ENCODE measurements at regions not wholly inside any gene's neighbourhood (a gene's known extent, or its start where the extent isn't known, plus 50 kb on each side); places are given as distances from the start of the nearest gene placed in this dataset.
"Not testable (repeated sequence)": the region's sequence is repeated elsewhere in the genome, so short reads cannot be mapped to it uniquely, and the experiment has no call there.

GRCh38 chr3:118116991-118117390 lies 917.7 kb downstream of the IGSF11 start:
- no peak for DNase-seq

DNA sequence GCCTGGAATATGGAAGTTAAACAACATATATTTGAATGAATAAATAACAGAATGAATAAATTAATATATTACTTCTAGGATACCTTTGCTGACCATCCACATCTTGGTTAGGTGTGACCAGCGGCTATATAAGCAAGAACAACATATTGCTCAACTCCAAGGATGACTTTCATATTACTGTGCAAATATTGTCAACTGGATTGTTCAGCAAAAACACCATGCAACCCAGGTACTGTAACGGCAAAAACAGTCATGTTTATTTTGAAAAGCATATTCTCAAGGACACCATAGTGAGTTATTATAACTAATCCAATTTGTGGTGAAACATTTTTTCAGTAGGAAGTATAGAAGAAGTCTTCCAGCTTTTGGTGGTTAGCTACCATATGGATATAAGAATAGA lies 907.9 kb downstream of the IGSF11 start:
- DNase-seq = no peak

DNA sequence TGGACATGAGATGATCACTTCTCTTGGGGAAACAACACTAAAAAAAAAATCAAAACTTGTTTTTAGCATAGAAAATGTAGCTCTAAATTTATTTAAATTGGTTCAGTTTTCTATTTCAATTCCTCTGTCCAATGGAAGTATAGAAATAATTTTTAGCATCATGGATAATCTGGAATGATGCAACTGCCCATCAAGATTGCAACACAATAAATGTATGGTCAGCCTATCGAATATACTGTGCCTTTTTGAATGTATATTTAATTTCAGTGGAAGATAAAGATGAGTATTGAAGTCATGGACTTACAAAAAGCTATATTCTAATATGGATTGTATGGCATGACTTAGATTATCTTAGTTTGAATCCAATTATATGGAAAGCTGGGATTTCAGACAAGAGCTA lies 906.7 kb downstream of the IGSF11 start:
- DNase-seq = no peak

DNA sequence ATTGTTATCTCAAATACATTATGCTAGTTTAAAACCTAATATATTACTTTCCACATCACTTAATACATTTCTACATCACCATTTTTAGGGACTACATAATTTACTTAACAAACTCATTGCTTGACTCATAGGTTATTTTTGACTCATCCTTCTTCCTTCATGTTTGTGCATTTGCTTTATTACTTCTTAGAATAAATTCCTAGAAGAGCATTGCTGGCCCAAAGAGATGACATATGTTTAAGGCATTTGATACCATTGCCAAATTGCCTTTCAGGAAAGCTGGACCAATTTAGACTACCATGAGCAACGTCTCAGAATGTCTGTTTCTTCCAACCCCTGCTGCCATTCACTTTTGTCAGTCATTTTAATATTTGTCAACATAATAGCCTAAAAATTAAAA lies 905.8 kb downstream of the IGSF11 start:
- DNase-seq = no peak

- DNase-seq = no peak
Observed at GRCh38 chr3:118137778-118138177, 896.9 kb downstream of the IGSF11 start.

DNA sequence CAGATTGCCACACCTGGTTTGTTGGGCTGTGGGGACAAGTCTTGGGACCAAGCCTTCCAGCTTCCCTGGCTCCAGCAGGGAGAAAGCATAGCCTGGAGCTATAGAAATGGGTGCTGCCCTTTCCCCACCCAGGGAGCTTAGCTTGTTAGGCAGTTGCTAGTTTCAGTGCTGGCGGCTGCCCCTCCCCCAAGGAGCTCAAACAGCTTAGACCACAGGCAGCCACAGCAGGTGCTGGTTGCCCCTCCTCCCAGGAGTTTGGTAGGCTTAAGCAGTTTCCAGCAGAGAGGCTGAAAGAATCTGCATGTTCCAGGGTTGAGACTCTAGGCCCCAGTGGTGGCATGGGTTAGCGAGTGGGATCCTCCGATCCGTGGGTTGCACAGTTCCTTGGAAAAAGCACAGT lies 889.7 kb downstream of the IGSF11 start:
- no peak for DNase-seq

DNA sequence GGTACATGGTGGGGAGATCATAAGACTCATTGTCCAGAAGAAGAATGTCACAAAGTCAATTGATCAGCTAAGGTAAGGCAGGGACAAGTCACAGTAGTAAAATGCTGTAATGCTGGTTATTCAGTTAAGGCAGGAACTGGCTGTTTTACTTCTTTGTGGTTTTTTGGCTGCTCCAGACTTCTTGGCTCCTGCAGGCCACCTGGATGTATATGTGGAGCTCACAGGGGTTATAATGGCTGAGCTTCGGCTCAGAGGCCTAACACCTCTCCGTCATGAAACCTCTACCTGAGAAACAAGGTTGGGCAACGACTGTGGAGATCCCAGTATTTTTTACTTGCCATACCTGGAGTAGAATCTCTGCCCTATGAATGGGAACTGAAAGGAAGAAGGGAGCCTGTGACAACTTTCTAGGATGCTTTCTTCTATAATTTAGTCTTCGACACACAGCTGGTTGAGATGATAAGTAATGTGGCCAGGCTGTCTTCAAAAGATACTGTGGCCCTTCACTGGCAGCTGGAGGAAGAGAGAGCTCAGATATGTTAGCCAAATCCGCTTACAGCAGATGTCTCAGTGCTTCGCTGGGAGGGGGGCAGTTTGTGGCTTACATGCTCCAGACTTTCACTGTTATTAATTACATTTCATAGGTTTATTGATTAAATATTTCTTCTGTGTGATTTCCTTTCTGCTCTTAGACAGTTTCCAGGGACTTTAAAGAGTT lies 887.8 kb downstream of the IGSF11 start:
- DNase-seq = no peak

DNA sequence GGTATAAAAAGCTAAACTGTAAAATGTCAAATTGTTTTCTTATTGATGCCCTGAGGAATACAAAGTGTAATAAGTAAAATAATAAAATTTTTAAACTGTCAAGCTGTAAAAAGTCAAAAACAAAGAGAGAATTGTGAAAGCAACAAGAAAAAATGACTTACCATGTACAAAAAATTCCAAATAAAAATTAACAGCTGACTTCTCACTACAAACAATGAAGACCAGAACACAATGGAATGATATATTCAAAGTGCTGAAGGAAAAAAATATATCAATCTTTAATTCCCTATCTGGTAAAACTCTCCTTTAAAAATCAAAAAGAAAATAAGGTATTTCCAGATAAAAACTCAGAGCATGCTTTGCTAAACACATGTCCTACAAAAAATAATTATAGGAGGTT lies 883.5 kb downstream of the IGSF11 start:
- no peak for DNase-seq

DNA sequence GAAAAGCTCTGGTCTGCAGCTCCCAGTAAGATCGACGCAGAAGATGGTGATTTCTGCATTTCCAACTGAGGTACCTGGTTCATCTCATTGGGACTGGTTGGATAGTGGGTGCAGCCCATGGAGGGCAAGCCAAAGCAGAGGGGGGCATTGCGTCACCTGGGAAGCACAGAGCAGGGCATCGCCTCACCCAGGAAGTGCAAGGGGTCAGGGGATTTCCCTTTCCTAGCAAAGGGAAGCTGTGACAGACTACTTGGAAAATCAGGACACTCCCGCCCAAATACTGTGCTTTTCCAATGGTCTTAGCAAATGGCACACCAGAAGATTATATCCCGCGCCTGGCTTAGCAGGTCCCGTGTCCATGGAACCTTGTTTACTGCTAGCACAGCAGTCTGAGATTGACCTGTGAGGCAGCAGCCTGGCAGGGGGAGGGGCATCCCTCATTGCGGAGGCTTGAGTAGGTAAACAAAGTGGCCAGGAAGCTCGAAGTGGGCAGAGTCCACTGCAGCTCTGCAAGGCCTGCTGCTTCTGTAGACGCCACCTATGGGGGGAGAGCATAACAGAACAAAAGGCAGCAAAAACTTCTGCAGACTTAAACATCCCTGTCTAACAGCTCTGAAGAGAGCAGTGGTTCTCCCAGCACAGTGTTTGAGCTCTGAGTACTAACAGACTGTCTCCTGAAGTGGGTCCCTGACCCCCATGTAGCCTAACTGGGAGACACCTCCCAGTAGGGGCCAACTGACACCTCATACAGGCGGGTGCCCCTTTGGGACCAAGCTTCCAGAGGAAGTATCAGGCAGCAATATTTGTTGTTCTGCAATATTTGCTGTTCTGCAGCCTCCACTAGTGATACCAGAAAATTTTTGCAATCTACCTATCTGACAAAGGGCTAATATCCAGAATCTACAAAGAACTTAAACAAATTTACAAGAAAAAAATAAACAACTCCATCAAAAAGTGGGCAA lies 871.7 kb downstream of the IGSF11 start:
- not testable (repeated sequence) for DNase-seq

GRCh38 chr3:118165413-118165812 lies 869.2 kb downstream of the IGSF11 start:
- no peak for DNase-seq

DNA sequence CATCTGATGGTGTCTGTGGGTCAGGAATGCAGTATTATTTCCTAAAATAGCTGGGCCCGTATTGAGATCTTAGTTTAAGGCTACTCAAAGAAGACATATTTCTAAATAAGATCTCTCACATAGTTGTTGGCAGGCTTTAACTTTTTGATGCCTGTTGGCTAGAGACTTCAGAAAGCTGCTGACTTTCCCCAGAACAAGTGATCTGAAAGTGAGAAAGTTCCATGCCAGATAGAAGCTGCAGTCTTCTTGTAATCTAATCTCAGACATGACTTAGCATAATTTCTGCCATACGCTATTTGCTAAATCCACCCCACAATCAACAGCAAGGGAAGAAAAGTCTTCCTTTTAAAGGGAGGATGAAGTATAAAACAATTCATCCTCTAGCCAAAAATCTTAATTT lies 867.1 kb downstream of the IGSF11 start:
- no peak for DNase-seq

- no peak for DNase-seq
Observed at GRCh38 chr3:118168175-118168574, 866.5 kb downstream of the IGSF11 start.

- DNase-seq = no peak
Observed at GRCh38 chr3:118171236-118171852, 863.3 kb downstream of the IGSF11 start.

DNA sequence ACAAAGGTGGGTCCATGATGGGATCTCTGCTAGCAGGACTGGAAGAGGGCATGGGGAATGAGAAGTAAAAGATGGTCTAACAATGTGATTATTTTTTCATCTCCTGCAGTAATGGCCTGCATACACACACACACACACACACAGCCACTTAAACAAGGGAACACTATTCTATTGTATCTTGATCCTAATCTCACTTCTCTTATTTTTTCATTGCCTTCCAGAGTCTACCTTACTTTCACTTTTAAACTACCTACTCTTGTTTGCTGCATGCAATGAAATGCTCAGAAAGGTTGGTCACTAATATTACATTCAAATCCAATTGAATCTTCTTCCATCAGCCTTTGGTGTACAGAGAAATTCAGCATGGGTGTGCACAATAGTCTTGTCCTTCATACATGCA lies 853.8 kb downstream of the IGSF11 start:
- no peak for DNase-seq

DNA sequence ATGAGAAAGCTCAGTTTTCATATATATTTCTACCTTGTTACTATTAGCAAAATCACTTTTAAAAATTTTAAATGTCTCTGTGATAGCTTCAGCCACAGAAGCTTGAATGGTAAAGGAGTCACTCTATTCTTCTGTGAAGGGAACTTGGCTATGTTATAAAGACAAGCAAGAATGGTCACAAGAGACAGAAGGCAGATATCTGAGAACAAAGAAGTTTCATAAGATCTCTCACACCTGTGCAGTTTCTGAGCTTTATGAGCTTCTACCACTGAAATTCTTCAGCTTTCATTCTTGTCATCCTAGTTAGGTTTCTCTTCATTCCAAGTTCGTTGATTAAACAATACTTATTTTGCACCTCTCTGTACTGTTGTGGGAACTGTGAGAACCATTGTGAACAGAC lies 853.4 kb downstream of the IGSF11 start:
- no peak for DNase-seq

- DNase-seq = no peak
Observed at GRCh38 chr3:118186051-118186450, 848.6 kb downstream of the IGSF11 start.

DNA sequence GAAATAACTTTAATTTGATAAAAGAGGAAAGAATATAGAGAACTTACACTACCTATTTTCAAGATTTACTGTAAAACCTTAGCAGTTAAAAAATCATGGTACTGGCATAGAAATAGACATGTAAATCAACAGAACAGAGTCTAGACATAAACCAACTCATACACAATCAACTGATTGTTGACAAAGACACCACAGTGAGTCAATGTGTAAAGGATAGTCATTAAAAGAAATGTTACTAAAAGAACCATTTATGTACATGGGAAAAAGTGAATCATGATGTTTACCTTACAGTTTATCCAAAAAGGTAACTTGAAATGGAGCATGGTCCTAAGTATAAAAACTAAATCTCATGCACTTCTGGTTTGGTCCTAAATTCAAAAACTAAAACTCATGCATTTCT lies 847.4 kb downstream of the IGSF11 start:
- no peak for DNase-seq

DNA sequence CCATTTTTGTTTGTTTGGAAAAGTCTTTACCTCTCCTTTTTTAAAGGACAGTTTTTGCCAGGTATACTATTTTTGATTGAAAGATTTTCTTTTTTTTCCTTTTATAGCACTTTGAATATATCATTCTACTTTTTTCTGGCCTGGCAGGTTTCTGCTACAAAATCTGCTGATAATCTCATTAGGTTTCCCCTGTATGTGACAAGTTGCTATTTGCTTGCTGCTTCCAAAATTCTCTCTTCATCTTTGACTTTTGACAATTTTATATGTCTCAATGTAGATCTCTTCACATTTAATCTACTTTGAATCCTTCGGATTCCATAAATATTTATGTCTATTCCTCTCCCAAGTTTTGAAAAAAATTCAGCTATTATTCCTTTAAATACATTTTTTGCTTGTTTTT lies 838.5 kb downstream of the IGSF11 start:
- DNase-seq = no peak

DNA sequence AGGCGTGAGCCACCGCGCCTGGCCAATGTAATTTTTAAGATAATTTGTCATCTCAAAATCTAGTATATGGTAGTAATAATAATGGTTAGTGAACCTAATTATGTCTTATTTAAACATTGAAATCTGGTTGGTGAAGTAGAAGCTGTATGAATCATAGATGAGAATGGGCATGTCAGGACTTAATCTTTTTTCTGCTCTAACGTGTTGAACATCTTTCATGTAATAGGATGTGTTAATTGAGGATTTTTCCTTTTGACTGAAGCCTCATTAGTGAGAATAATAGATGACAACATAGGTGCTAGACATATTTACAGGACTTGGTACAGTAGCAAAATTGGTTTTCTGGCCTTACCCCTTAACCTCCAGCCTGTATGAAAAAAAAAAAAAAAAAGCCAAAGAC lies 835.6 kb downstream of the IGSF11 start:
- DNase-seq = no peak

GRCh38 chr3:118204052-118204656 lies 830.5 kb downstream of the IGSF11 start:
- DNase-seq = no peak

- DNase-seq = no peak
Observed at GRCh38 chr3:118207271-118207670, 827.4 kb downstream of the IGSF11 start.

- no peak for DNase-seq
Observed at GRCh38 chr3:118208642-118209041, 826.0 kb downstream of the IGSF11 start.

GRCh38 chr3:118213892-118214291 lies 820.8 kb downstream of the IGSF11 start:
- DNase-seq = no peak

Data from occipital lobe (tissue), 1 donor.